Prostate gland (tissue), 2 donors: ENCODE measurements at regions not wholly inside any gene's neighbourhood (a gene's known extent, or its start where the extent isn't known, plus 50 kb on each side); places are given as distances from the start of the nearest gene placed in this dataset.

Experiments used
- DNase-seq: peaks from one replicate; pipeline ENCODE4 v3.0.0-alpha.2; 2019; ENCODE audit warnings: low spot score
- H3K27ac ChIP-seq, 2 donors: fragments of 200-600 bp; sonication (generic); 2 replicates each; pipeline ENCODE4 v1.5.1; 2017 to 2019
- H3K27me3 ChIP-seq: fragments of 200-600 bp; sonication (generic); replicated peaks from 2 replicates; pipeline ENCODE4 v1.5.1; 2019; ENCODE audit not compliant: insufficient read depth
- H3K36me3 ChIP-seq, 2 donors: fragments of 200-600 bp; sonication (generic); 1 replicate in 1 of 2; 2 replicates in 1 of 2; pipeline versions ENCODE4 v1.5.1 to v1.8.1; 2017 to 2019
- H3K4me1 ChIP-seq: fragments of 200-600 bp; sonication (generic); replicated peaks from 2 replicates; pipeline ENCODE4 v1.5.1; 2019
- H3K4me3 ChIP-seq, 2 donors: fragments of 200-600 bp; sonication (generic); 2 replicates each; pipeline ENCODE4 v1.5.1; 2017 to 2019
- H3K9me3 ChIP-seq: fragments of 200-600 bp; sonication (generic); 2 replicates; pipeline ENCODE4 v1.5.1; 2017
- POLR2A ChIP-seq: fragments of 450-650 bp; IDR thresholded peaks from one replicate; pipeline ENCODE4 v1.6.1; 2016; ENCODE audit warnings: antibody characterized with exemption, mild to moderate bottlenecking
- POLR2AphosphoS5 ChIP-seq: sonication (generic); formaldehyde crosslinking; IDR thresholded peaks from one replicate; pipeline ENCODE4 v1.6.1; 2017; ENCODE audit warnings: antibody characterized with exemption
- WGBS: methylation state at CpG from one replicate; pipeline ENCODE4 v1.1.5; 2018; 5-methylcytosine and 5-hydroxymethylcytosine counted together
- intact Hi-C: fragments of 100-400 bp; cut with DNase I; formaldehyde crosslinking; loops from one replicate; pipeline ENCODE4 v1.14.2; 2022
- TF ChIP-seq, protein P1 (sequence below), 4 experiments: fragments of 200-600 bp in 2 of 4; fragments of 450-650 bp in 2 of 4; sonication (generic) in 2 of 4; IDR thresholded peaks; 1 replicate in 3 of 4; 2 replicates in 1 of 4; pipeline ENCODE4 v1.5.1; 2016 to 2019; ENCODE audit warnings: antibody characterized with exemption in 4 of 4, mild to moderate bottlenecking in 2 of 4, moderate library complexity in 2 of 4

GRCh38 chr2:198343471-198343870 lies 539.1 kb downstream of the PLCL1 start:
- TF ChIP-seq POLR2A (no peak), POLR2AphosphoS5 (no peak)
- TF ChIP-seq, protein P1, sequence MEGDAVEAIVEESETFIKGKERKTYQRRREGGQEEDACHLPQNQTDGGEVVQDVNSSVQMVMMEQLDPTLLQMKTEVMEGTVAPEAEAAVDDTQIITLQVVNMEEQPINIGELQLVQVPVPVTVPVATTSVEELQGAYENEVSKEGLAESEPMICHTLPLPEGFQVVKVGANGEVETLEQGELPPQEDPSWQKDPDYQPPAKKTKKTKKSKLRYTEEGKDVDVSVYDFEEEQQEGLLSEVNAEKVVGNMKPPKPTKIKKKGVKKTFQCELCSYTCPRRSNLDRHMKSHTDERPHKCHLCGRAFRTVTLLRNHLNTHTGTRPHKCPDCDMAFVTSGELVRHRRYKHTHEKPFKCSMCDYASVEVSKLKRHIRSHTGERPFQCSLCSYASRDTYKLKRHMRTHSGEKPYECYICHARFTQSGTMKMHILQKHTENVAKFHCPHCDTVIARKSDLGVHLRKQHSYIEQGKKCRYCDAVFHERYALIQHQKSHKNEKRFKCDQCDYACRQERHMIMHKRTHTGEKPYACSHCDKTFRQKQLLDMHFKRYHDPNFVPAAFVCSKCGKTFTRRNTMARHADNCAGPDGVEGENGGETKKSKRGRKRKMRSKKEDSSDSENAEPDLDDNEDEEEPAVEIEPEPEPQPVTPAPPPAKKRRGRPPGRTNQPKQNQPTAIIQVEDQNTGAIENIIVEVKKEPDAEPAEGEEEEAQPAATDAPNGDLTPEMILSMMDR (IDR thresholded peaks at IDR 0.05), result no peak

DNA sequence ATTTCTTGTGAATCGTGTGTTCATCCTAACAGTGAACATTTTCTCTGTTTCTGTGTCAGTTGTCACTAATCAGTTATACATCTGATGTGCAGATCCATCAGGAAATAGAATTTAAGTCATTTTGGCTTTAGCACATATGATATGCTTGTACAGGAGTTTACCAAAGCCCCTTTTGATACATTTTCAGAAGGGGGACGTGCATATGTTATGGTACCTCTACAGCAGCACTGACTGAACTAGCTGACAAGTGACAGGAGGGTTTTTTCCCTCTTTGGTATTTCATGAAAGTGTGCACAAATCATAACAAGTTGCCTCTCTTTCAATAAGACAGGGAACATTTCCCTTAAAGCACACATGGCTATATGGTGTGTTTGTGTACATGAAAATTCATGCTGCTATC lies 536.5 kb downstream of the PLCL1 start:
- DNase-seq, result no peak
- 87% methylated on average over 2 of the region's 2 CpGs for WGBS

More at GRCh38 chr2:198343471-198343870, 539.1 kb downstream of the PLCL1 start:
- no peaks in the 10 kb centered on the region for H3K9me3 ChIP-seq
- H3K27ac ChIP-seq, result no peak overlapping the region
- no peaks in the 10 kb centered on the region for H3K36me3 ChIP-seq
- no peaks in the 10 kb centered on the region for H3K4me1 ChIP-seq
- H3K4me3 ChIP-seq, result no peak overlapping the region
- intact Hi-C loops, result no loop called here
- WGBS, result 75% methylated on average over 1 of the region's 1 CpG
- DNase-seq, result no peak
- H3K27me3 ChIP-seq, result no peaks in the 10 kb centered on the region

GRCh38 chr2:198339116-198339515 lies 534.7 kb downstream of the PLCL1 start:
- WGBS, result 88% methylated on average over 5 of the region's 5 CpGs
- intact Hi-C loops, result no loop called here
- no peak overlapping the region for H3K4me3 ChIP-seq
- no peak for DNase-seq
- H3K36me3 ChIP-seq, result no peaks in the 10 kb centered on the region
- H3K9me3 ChIP-seq, result no peaks in the 10 kb centered on the region
- peaks cover 3% of the 10 kb centered on the region for H3K27me3 ChIP-seq
- no peak overlapping the region for H3K27ac ChIP-seq
- H3K4me1 ChIP-seq, result no peaks in the 10 kb centered on the region
- TF ChIP-seq POLR2AphosphoS5 (no peak), POLR2A (no peak)
- TF ChIP-seq, protein P1 (IDR thresholded peaks at IDR 0.05), result no peak

More for the DNA sequence above, 536.5 kb downstream of the PLCL1 start:
- intact Hi-C loops, result no loop called here
- H3K4me3 ChIP-seq, result no peak overlapping the region
- H3K36me3 ChIP-seq, result no peaks in the 10 kb centered on the region
- H3K27me3 ChIP-seq, result peaks cover 3% of the 10 kb centered on the region
- H3K4me1 ChIP-seq, result no peaks in the 10 kb centered on the region
- no peaks in the 10 kb centered on the region for H3K9me3 ChIP-seq
- TF ChIP-seq, protein P1 (IDR thresholded peaks at IDR 0.05), result no peak
- TF ChIP-seq POLR2AphosphoS5, result no peak
- no peak for TF ChIP-seq POLR2A
- no peak overlapping the region for H3K27ac ChIP-seq

- WGBS, result 75% methylated on average over 3 of the region's 3 CpGs
- Histone ChIP-seq H3K4me3 (no peak overlapping the region), H3K9me3 (no peaks in the 10 kb centered on the region), H3K36me3 (no peaks in the 10 kb centered on the region), H3K27ac (no peak overlapping the region), H3K4me1 (no peaks in the 10 kb centered on the region), H3K27me3 (peaks cover 3% of the 10 kb centered on the region)
- DNase-seq, result no peak
- TF ChIP-seq POLR2A (no peak), POLR2AphosphoS5 (no peak)
- TF ChIP-seq, protein P1 (IDR thresholded peaks at IDR 0.05), result no peak
- intact Hi-C loops, result no loop called here
Observed at GRCh38 chr2:198337368-198337767, 533.0 kb downstream of the PLCL1 start.

GRCh38 chr2:198328454-198328853 lies 524.1 kb downstream of the PLCL1 start:
- Histone ChIP-seq H3K9me3 (no peaks in the 10 kb centered on the region), H3K27ac (no peak overlapping the region), H3K4me3 (no peak overlapping the region), H3K36me3 (no peaks in the 10 kb centered on the region), H3K27me3 (no peaks in the 10 kb centered on the region), H3K4me1 (no peaks in the 10 kb centered on the region)
- intact Hi-C loops, result no loop called here
- no peak for TF ChIP-seq POLR2AphosphoS5
- TF ChIP-seq POLR2A, result no peak
- TF ChIP-seq, protein P1 (IDR thresholded peaks at IDR 0.05), result no peak
- WGBS, result 99% methylated on average over 2 of the region's 2 CpGs
- DNase-seq, result no peak
